ENCODE measurements at regions not wholly inside any gene's neighbourhood (a gene's known extent, or its start where the extent isn't known, plus 50 kb on each side); places are given as distances from the start of the nearest gene placed in this dataset.

DNA sequence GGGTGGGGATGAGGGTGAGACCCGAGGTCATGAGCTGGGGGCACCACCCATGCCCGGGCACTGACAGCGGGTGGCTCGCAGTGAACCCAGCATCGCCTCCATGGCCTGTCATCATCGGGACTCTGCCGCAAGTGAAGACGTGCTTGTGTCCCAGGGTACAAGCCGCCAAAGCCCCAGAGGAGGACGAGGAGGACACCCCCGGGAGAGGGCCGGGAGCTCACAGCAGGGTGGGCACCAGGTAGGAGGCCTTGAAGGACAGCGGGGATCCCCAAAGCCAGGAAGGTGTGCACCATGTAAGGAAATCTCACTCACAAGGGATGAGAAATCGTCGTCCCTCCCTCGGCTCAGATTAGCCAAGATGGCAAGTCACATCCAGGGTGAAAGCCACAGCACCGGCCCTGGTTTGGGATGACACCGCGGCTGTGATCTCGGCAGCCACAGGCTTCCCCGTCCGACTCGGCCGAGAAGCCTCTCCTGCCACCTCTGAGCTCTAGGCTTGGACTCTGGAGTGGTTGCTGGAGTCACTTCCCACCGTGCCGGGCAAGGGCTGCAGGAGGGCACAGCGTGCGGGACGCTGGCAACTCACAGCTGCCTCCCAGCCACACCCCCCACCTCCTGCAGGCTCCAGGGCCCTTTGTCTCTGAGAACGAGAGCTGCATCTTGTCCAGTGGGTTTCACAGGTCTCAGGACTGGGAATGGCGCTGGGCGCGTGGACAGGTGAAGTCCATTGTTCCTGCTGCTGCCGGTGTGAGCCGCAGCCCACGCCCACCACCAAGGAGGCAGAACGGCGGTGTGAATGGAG is 81.6 kb upstream of the CTDP1 start (continued):
- TF ChIP-seq, protein P1, sequence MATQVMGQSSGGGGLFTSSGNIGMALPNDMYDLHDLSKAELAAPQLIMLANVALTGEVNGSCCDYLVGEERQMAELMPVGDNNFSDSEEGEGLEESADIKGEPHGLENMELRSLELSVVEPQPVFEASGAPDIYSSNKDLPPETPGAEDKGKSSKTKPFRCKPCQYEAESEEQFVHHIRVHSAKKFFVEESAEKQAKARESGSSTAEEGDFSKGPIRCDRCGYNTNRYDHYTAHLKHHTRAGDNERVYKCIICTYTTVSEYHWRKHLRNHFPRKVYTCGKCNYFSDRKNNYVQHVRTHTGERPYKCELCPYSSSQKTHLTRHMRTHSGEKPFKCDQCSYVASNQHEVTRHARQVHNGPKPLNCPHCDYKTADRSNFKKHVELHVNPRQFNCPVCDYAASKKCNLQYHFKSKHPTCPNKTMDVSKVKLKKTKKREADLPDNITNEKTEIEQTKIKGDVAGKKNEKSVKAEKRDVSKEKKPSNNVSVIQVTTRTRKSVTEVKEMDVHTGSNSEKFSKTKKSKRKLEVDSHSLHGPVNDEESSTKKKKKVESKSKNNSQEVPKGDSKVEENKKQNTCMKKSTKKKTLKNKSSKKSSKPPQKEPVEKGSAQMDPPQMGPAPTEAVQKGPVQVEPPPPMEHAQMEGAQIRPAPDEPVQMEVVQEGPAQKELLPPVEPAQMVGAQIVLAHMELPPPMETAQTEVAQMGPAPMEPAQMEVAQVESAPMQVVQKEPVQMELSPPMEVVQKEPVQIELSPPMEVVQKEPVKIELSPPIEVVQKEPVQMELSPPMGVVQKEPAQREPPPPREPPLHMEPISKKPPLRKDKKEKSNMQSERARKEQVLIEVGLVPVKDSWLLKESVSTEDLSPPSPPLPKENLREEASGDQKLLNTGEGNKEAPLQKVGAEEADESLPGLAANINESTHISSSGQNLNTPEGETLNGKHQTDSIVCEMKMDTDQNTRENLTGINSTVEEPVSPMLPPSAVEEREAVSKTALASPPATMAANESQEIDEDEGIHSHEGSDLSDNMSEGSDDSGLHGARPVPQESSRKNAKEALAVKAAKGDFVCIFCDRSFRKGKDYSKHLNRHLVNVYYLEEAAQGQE (IDR thresholded peaks at IDR 0.05; ENCODE audit: low read depth), result no peak
- TF ChIP-seq RAD21 (IDR thresholded peaks at IDR 0.05; ENCODE audit: low read depth) (no peak), ZFX (IDR thresholded peaks at IDR 0.05) (no peak), ELF1 (IDR thresholded peaks at IDR 0.05; ENCODE audit: borderline replicate concordance, low read depth) (no peak), EZH2 (IDR thresholded peaks at IDR 0.05) (no peak), EGR1 (IDR thresholded peaks at IDR 0.05; ENCODE audit: low read depth) (no peak)

DNA sequence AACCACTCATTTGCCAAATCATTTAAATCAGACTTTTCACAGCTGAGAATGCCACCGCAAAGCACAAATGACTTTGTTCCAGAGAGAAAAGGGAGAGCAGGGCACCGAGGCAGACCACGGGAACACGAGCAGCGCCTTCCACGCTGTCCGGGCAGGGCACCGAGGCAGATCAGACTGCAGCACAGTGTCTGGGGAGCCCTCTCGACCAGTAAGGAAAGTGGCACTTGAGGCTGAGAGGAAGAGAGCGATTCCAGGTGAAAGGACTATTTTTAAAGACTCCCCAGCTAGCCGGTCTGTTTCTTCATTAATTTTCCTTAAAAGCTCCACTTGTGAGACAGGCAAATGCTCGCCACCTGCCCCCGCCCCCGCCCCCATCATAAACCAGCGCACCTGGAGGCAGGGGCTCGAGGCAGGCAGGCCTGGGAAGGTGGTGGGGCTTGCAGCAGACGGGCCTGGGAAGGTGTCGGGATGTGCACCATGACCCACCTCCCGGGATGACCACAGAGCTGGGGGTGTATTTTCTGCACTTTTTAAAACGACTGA is 80.9 kb upstream of the CTDP1 start:
- ATAC-seq, result no peak
- intact Hi-C loops (cut with micrococcal nuclease), result no loop called here
- TF ChIP-seq YY1 (IDR thresholded peaks at IDR 0.05; ENCODE audit: extremely low read depth, insufficient replicate concordance, low read depth, low read length), result no peak
- no peak for TF ChIP-seq ZFX (IDR thresholded peaks at IDR 0.05)
- no peak for TF ChIP-seq ZNF274 (IDR thresholded peaks at IDR 0.05; ENCODE audit: low read depth, low read length)
- TF ChIP-seq SRF (IDR thresholded peaks at IDR 0.05; ENCODE audit: low read depth), result no peak
- TF ChIP-seq, protein P1 (IDR thresholded peaks at IDR 0.05; ENCODE audit: low read depth), result no peak
- no peak for TF ChIP-seq JUND (IDR thresholded peaks at IDR 0.05)
- no peak for TF ChIP-seq CEBPB (IDR thresholded peaks at IDR 0.05; ENCODE audit: low read depth)
- no peak for TF ChIP-seq SP1 (IDR thresholded peaks at IDR 0.05; ENCODE audit: low read depth)
- TF ChIP-seq ELF1 (IDR thresholded peaks at IDR 0.05; ENCODE audit: borderline replicate concordance, low read depth), result no peak
- TF ChIP-seq, protein P2, sequence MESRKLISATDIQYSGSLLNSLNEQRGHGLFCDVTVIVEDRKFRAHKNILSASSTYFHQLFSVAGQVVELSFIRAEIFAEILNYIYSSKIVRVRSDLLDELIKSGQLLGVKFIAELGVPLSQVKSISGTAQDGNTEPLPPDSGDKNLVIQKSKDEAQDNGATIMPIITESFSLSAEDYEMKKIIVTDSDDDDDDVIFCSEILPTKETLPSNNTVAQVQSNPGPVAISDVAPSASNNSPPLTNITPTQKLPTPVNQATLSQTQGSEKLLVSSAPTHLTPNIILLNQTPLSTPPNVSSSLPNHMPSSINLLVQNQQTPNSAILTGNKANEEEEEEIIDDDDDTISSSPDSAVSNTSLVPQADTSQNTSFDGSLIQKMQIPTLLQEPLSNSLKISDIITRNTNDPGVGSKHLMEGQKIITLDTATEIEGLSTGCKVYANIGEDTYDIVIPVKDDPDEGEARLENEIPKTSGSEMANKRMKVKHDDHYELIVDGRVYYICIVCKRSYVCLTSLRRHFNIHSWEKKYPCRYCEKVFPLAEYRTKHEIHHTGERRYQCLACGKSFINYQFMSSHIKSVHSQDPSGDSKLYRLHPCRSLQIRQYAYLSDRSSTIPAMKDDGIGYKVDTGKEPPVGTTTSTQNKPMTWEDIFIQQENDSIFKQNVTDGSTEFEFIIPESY (IDR thresholded peaks at IDR 0.05; ENCODE audit: extremely low read depth, insufficient replicate concordance, low read length), result no peak
- TF ChIP-seq POLR2A (IDR thresholded peaks at IDR 0.05; ENCODE audit: borderline replicate concordance, extremely low read depth, insufficient read depth, insufficient read length), result no peak
- TF ChIP-seq, protein P3, sequence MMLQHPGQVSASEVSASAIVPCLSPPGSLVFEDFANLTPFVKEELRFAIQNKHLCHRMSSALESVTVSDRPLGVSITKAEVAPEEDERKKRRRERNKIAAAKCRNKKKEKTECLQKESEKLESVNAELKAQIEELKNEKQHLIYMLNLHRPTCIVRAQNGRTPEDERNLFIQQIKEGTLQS (IDR thresholded peaks at IDR 0.05), result no peak

More for the DNA sequence above, 80.9 kb upstream of the CTDP1 start:
- no peaks in the 10 kb centered on the region for H3K9me2 ChIP-seq (ENCODE audit: insufficient read depth)
- no peaks in the 10 kb centered on the region for H3K36me3 ChIP-seq (ENCODE audit: control insufficient read depth in 1 of 2, insufficient read depth in 2 of 2, low read length in 2 of 2)
- no peak overlapping the region for H2AFZ ChIP-seq (ENCODE audit: low read depth, low read length, poor library complexity, severe bottlenecking)
- ChIA-PET RAD21 (ENCODE audit: low non-redundant PET in 1 of 2, low total read pairs in 2 of 2, uncharacterized antibody in 2 of 2, unreplicated experiment in 2 of 2) (no interaction called here), POLR2A (no interaction called here), CTCF (no interaction called here)
- H3K9ac ChIP-seq (ENCODE audit: low read length), result no peak overlapping the region
- peaks cover 33% of the 10 kb centered on the region for H3K27me3 ChIP-seq (ENCODE audit: insufficient read depth, low read length)
- BruUV-seq (replicated peaks), result no TSS peak
- no peaks in the 10 kb centered on the region for H3K9me3 ChIP-seq (ENCODE audit: control insufficient read depth in 1 of 2, insufficient read depth in 1 of 2, low read depth in 1 of 2, low read length in 2 of 2)
- no peaks in the 10 kb centered on the region for H4K20me1 ChIP-seq (ENCODE audit: insufficient read depth)
- H3K4me3 ChIP-seq (replicated peaks in 1 of 2; ENCODE audit: low read depth in 1 of 2, low read length in 2 of 2), result no peak overlapping the region
- H3K4me1 ChIP-seq (ENCODE audit: control insufficient read depth in 1 of 2, insufficient read depth in 2 of 2, low read length in 2 of 2), result no peaks in the 10 kb centered on the region
- H3K4me2 ChIP-seq (ENCODE audit: low read length), result no peak overlapping the region
- no peak overlapping the region for H3K27ac ChIP-seq (ENCODE audit: low read depth, low read length)
- DNase-seq (ENCODE audit: low read depth, low spot score), result no peak
- H3K79me2 ChIP-seq (ENCODE audit: insufficient read depth, low read length), result no peaks in the 10 kb centered on the region
